Activated CD8-positive, alpha-beta T cell treated with anti-CD3 and anti-CD28 coated beads for 36 hours (primary cell): ENCODE measurements at regions not wholly inside any gene's neighbourhood (a gene's known extent, or its start where the extent isn't known, plus 50 kb on each side); places are given as distances from the start of the nearest gene placed in this dataset.
"Not testable (repeated sequence)": the region's sequence is repeated elsewhere in the genome, so short reads cannot be mapped to it uniquely, and the experiment has no call there.

Experiments
- ATAC-seq: fragments of 200-7000 bp; cut with Tn5 transposase; one replicate; pipeline ENCODE4 v1.10.0; 2021; ENCODE audit warnings: mild to moderate bottlenecking, moderate library complexity
- CTCF ChIA-PET: fragments of 350-600 bp; sonication (Branson Sonifier 250); formaldehyde crosslinking; loops from one replicate; lab custom pipeline; 2021; ENCODE audit warnings: antibody characterized with exemption; lab: Charles Lee
- POLR2A ChIA-PET: fragments of 350-600 bp; sonication (Branson Sonifier 250); formaldehyde crosslinking; loops from one replicate; lab custom pipeline; 2021; ENCODE audit warnings: antibody characterized with exemption; lab: Charles Lee
- DNase-seq: peaks from one replicate; pipeline ENCODE4 v3.0.0-alpha.2; 2020
- H3K27ac Mint-ChIP-seq: one replicate; pipeline ENCODE4 v1.8.0; 2021; ENCODE audit warnings: mild to moderate bottlenecking, mixed read lengths
- H3K27me3 Mint-ChIP-seq: one replicate; pipeline ENCODE4 v1.8.0; 2021; ENCODE audit warnings: mixed read lengths
- H3K36me3 Mint-ChIP-seq: one replicate; pipeline ENCODE4 v1.8.0; 2021; ENCODE audit warnings: low read depth, mixed read lengths
- H3K4me1 Mint-ChIP-seq: one replicate; pipeline ENCODE4 v1.8.0; 2021; ENCODE audit warnings: low read depth, mixed read lengths
- H3K4me3 Mint-ChIP-seq: one replicate; pipeline ENCODE4 v1.8.0; 2021; ENCODE audit warnings: mild to moderate bottlenecking, moderate library complexity, mixed read lengths
- H3K9me3 Mint-ChIP-seq: one replicate; pipeline ENCODE4 v1.8.0; 2021; ENCODE audit warnings: mixed read lengths
- intact Hi-C: fragments of 100-400 bp; cut with micrococcal nuclease; formaldehyde crosslinking; loops from one replicate; pipeline ENCODE4 v1.10.0; 2022
- TF ChIP-seq, protein P1 (sequence below): fragments of 200-600 bp; IDR thresholded peaks from one replicate; pipeline ENCODE4 v1.8.0; 2022; ENCODE audit warnings: antibody characterized with exemption, mild to moderate bottlenecking

DNA sequence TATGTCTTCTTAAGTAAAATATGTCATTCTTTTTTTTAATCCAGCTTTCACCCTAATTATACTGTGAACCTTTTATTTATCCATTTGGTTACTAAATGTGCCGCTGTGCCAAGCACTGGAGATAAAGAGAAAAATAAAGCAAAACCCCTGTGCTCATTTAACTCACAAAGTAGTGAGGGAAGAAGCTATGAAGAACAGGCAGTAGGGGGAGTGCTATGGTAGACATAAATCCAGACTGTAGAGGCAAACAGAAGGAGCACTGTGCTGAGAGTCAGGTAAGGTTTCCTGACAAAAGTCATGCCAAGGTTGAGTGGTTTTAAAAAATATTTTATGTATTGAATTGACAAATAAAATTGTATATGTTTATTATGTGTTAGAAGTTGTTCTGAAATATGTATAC, 188.5 kb upstream of the SYT10 start:
- H3K27ac Mint-ChIP-seq = no peak overlapping the region
- ATAC-seq = no peak
- peaks cover 4% of the 10 kb centered on the region for H3K9me3 Mint-ChIP-seq
- H3K4me1 Mint-ChIP-seq = no peaks in the 10 kb centered on the region
- no peak for DNase-seq
- POLR2A ChIA-PET = no interaction called here
- CTCF ChIA-PET = no interaction called here
- no peaks in the 10 kb centered on the region for H3K36me3 Mint-ChIP-seq
- no peaks in the 10 kb centered on the region for H3K27me3 Mint-ChIP-seq
- intact Hi-C loops = no loop called here
- no peak overlapping the region for H3K4me3 Mint-ChIP-seq
- TF ChIP-seq, protein P1, sequence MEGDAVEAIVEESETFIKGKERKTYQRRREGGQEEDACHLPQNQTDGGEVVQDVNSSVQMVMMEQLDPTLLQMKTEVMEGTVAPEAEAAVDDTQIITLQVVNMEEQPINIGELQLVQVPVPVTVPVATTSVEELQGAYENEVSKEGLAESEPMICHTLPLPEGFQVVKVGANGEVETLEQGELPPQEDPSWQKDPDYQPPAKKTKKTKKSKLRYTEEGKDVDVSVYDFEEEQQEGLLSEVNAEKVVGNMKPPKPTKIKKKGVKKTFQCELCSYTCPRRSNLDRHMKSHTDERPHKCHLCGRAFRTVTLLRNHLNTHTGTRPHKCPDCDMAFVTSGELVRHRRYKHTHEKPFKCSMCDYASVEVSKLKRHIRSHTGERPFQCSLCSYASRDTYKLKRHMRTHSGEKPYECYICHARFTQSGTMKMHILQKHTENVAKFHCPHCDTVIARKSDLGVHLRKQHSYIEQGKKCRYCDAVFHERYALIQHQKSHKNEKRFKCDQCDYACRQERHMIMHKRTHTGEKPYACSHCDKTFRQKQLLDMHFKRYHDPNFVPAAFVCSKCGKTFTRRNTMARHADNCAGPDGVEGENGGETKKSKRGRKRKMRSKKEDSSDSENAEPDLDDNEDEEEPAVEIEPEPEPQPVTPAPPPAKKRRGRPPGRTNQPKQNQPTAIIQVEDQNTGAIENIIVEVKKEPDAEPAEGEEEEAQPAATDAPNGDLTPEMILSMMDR = no peak

DNA sequence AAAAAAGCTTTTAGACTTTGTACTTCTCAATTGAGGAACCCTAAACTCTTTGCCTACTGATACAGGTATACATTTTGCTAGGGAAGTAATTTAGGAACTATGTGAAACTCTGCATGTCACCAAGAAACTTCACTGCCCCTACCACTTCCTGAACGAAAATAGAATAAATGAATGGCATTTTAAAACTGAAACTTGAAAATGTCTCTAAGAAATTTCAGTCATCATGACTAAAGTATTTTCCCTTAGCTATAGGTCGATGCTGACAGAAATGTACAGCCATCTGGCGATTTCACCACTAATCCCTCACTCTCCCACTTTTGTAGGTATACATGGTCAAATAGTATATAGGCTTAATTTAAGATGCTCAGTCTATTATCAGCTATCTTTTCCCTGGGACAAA, 194.9 kb upstream of the SYT10 start:
- ChIA-PET CTCF (no interaction called here), POLR2A (no interaction called here)
- no peaks in the 10 kb centered on the region for H3K27me3 Mint-ChIP-seq
- no peak for DNase-seq
- intact Hi-C loops = no loop called here
- no peaks in the 10 kb centered on the region for H3K36me3 Mint-ChIP-seq
- H3K4me3 Mint-ChIP-seq = no peak overlapping the region
- TF ChIP-seq, protein P1 = no peak
- ATAC-seq = no peak
- H3K4me1 Mint-ChIP-seq = no peaks in the 10 kb centered on the region
- H3K9me3 Mint-ChIP-seq = peaks cover 11% of the 10 kb centered on the region
- no peak overlapping the region for H3K27ac Mint-ChIP-seq

GRCh38 chr12:33636930-33637329, 197.3 kb upstream of the SYT10 start:
- H3K4me3 Mint-ChIP-seq, CTCF ChIA-PET, H3K27me3 Mint-ChIP-seq, DNase-seq, intact Hi-C loops, H3K36me3 Mint-ChIP-seq, H3K4me1 Mint-ChIP-seq, ATAC-seq, POLR2A ChIA-PET, H3K27ac Mint-ChIP-seq: not testable (repeated sequence)
- peaks cover 11% of the 10 kb centered on the region for H3K9me3 Mint-ChIP-seq

GRCh38 chr12:33639975-33640374, 200.4 kb upstream of the SYT10 start:
- CTCF ChIA-PET = no interaction called here
- Mint-ChIP-seq H3K27me3 (no peaks in the 10 kb centered on the region), H3K27ac (no peak overlapping the region), H3K4me3 (no peak overlapping the region), H3K9me3 (peaks cover 9% of the 10 kb centered on the region), H3K4me1 (no peaks in the 10 kb centered on the region), H3K36me3 (no peaks in the 10 kb centered on the region)
- TF ChIP-seq, protein P1 = no peak
- no peak for ATAC-seq
- no peak for DNase-seq
- intact Hi-C loops = no loop called here
- POLR2A ChIA-PET = no interaction called here

- Mint-ChIP-seq H3K27ac (no peak overlapping the region), H3K4me3 (no peak overlapping the region), H3K27me3 (no peaks in the 10 kb centered on the region), H3K9me3 (peaks cover 11% of the 10 kb centered on the region), H3K4me1 (no peaks in the 10 kb centered on the region), H3K36me3 (no peaks in the 10 kb centered on the region)
- TF ChIP-seq, protein P1 = no peak
- intact Hi-C loops = no loop called here
- ChIA-PET POLR2A (no interaction called here), CTCF (interaction anchor here (0.6 kb wide), 1 partner anchor 13 kb away, joined by 3 read pairs; no protein-coding TSS in a partner anchor)
- ATAC-seq = no peak
- no peak for DNase-seq
These were observed 210.4 kb upstream of the SYT10 start for GRCh38 chr12:33649992-33650391.

- ATAC-seq = no peak
- peaks cover 11% of the 10 kb centered on the region for H3K9me3 Mint-ChIP-seq
- no peaks in the 10 kb centered on the region for H3K36me3 Mint-ChIP-seq
- H3K27me3 Mint-ChIP-seq = no peaks in the 10 kb centered on the region
- intact Hi-C loops = no loop called here
- TF ChIP-seq, protein P1 = no peak
- POLR2A ChIA-PET = no interaction called here
- no peak overlapping the region for H3K4me3 Mint-ChIP-seq
- H3K4me1 Mint-ChIP-seq = no peaks in the 10 kb centered on the region
- DNase-seq = no peak
- CTCF ChIA-PET = no interaction called here
- no peak overlapping the region for H3K27ac Mint-ChIP-seq
These were observed 211.2 kb upstream of the SYT10 start for GRCh38 chr12:33650832-33651231.
